Fibroblast of the aortic adventitia (primary cell): ENCODE measurements at regions not wholly inside any gene's neighbourhood (a gene's known extent, or its start where the extent isn't known, plus 50 kb on each side); places are given as distances from the start of the nearest gene placed in this dataset.
"Not testable (repeated sequence)": the region's sequence is repeated elsewhere in the genome, so short reads cannot be mapped to it uniquely, and the experiment has no call there.

Source experiments
- DNase-seq: peaks from one replicate; pipeline ENCODE4 v3.0.0-alpha.2; 2010; ENCODE audit warnings: low read depth
- H3K4me3 ChIP-seq: 2 replicates; pipeline ENCODE4 v1.5.1; 2011; ENCODE audit warnings: low read depth, mild to moderate bottlenecking, control low read depth, low read length, moderate library complexity
- CTCF ChIP-seq: IDR thresholded peaks from 2 replicates; pipeline ENCODE4 v1.5.1; 2011; ENCODE audit warnings: mild to moderate bottlenecking, low read length, control low read depth, inconsistent platforms; ENCODE audit not compliant: insufficient read depth

DNA sequence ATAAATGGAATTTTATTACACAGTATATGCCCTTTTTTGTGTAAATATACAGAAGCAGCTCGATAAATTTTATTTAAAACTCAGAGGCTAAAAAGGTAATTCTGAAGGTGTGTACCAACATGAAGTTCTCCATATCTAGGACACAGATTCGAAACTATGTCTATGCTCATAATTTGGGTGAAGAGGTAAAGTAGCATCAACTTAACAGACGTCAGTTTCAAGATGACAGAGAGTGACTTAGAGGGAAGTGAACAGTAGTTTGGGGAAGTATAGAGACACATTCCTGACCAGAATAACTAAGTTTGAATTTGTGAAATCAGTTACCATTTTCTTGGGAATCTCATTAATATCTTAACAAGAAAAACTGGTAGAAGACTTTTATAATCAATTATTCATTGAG is 2493.3 kb downstream of the ARAP2 start:
- no peak overlapping the region for H3K4me3 ChIP-seq
- no peak for TF ChIP-seq CTCF
- no peak for DNase-seq

DNA sequence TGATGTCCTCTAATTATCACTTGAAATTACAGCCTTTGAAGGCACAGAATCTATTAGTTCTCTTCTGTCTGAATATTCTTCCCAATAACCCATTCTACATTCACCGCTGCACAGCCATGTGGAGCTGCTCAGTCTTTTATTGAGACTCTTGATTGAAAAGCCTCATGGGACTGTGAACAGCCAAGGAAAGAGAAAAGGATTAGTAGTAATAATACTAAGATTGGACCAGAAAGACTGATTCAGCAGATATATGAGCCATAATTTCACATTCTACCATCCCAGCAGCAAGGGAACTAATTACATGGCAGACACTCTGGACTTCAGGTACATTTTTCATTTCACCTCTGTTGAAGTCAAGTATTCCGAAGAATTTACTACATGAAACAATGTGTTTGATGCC is 2471.7 kb downstream of the ARAP2 start:
- no peak for DNase-seq
- TF ChIP-seq CTCF, result no peak
- no peak overlapping the region for H3K4me3 ChIP-seq

DNA sequence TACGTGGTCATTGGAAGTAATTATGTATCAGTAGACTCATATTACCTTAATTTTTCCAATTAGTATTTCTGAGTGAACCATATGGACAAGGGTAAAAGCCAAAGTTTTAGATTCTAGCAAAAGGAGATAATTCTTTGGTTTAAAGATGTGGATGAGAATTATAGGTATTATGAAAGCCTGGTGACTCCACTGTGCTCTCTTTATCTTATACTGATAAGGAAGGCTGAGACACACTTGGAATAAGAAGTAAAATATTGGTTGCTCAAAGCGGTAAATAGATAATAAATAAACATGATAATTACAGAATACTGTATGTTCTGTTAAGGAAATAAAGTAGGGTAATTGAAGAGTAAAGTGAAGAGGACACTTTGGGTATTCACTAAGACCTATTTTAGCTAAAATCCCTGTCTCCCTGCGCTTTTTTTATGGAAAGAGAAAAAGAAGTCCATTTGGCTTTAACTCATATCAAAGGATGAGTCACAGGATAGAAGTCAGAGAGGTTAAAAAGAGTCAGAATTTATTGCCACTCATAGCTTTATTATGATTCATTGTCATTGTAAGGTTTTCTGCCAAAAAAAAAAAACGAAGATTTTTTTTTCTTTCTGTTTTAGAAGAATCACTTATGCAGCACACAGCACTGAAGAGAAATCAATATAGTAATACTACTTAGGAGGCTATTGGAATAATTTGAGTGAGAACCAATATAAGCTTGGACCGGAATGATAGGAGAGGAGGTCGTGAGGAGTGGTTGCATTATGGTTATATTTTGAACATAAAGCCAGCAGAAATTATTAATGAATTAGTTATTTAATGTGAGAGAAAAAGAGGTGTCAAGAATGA is 2463.1 kb downstream of the ARAP2 start:
- peak; percentile 67 for DNase-seq
- no peak for TF ChIP-seq CTCF
- H3K4me3 ChIP-seq, result no peak overlapping the region

- no peak overlapping the region for H3K4me3 ChIP-seq
- no peak for TF ChIP-seq CTCF
- DNase-seq, result no peak
These were observed 2458.5 kb downstream of the ARAP2 start for GRCh38 chr4:33785843-33786242.

- H3K4me3 ChIP-seq, result no peak overlapping the region
- no peak for TF ChIP-seq CTCF
- no peak for DNase-seq
These were observed 2441.7 kb downstream of the ARAP2 start for GRCh38 chr4:33802578-33802977.

GRCh38 chr4:33825685-33826084 is 2418.6 kb downstream of the ARAP2 start:
- no peak for DNase-seq
- no peak overlapping the region for H3K4me3 ChIP-seq
- TF ChIP-seq CTCF, result no peak

DNA sequence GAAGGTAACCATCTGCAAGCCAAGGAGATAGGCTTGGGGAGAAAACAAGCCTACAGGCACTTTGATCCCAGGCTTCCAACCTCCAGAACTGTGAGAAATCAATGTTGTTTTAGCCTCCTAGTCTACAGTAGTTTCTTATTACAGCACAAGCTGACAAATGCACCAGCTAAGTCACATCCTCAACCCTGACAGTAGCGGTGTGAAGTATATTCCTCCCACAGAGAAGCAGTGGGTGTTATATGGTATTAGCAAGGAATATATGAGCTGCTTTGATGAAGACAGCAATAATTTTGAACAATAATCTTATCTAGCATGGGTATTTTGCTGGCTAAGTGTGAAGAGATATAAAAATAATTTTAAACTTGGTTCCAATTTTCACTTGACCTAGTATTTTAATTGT is 2415.0 kb downstream of the ARAP2 start:
- H3K4me3 ChIP-seq, DNase-seq: not testable (repeated sequence)
